Gastrocnemius medialis (tissue), 4 donors: ENCODE measurements at regions not wholly inside any gene's neighbourhood (a gene's known extent, or its start where the extent isn't known, plus 50 kb on each side); places are given as distances from the start of the nearest gene placed in this dataset.
A peak's percentile ranks its signal among the peaks of the same experiment; 100 is the strongest.
"Not testable (repeated sequence)": the region's sequence is repeated elsewhere in the genome, so short reads cannot be mapped to it uniquely, and the experiment has no call there.

Experiments
- ATAC-seq, 2 donors: fragments of 150-250 bp; one replicate each; pipeline ENCODE4 v1.9.1; 2016
- DNase-seq, 2 donors: peaks; one replicate each; pipeline ENCODE4 v3.0.0-alpha.2; 2019
- H3K27ac ChIP-seq, 4 donors: fragments of 200-600 bp; sonication (generic); 1 replicate in 1 of 4; 2 replicates in 3 of 4; pipeline ENCODE4 v1.5.1; 2016 to 2018; ENCODE audit warnings: mild to moderate bottlenecking in 2 of 4, moderate library complexity in 1 of 4
- H3K27me3 ChIP-seq, 3 donors: fragments of 200-600 bp; sonication (generic) in 2 of 3; 1 replicate in 1 of 3; 2 replicates in 2 of 3; pipeline versions ENCODE4 v1.5.1 to v1.6.0; 2016 to 2019; ENCODE audit warnings: mild to moderate bottlenecking in 1 of 3, moderate library complexity in 1 of 3
- H3K36me3 ChIP-seq, 2 donors: fragments of 200-600 bp; sonication (generic) in 1 of 2; one replicate each; pipeline ENCODE4 v1.5.1; 2017 to 2018
- H3K4me1 ChIP-seq, 2 donors: fragments of 200-600 bp; sonication (generic) in 1 of 2; one replicate each; pipeline ENCODE4 v1.5.1; 2016 to 2017; ENCODE audit warnings: mild to moderate bottlenecking in 2 of 2
- H3K4me3 ChIP-seq, 4 donors: fragments of 200-600 bp; sonication (generic) in 3 of 4; 1 replicate in 1 of 4; 2 replicates in 3 of 4; pipeline ENCODE4 v1.5.1; 2016 to 2019; ENCODE audit warnings: mild to moderate bottlenecking in 2 of 4
- H3K9me3 ChIP-seq, 3 donors: fragments of 200-600 bp; sonication (generic) in 2 of 3; 1 replicate in 1 of 3; 2 replicates in 2 of 3; pipeline ENCODE4 v1.5.1; 2016 to 2019
- CTCF ChIP-seq, 5 experiments: fragments of 450-650 bp in 3 of 5; fragments of 200-600 bp in 2 of 5; sonication (generic) in 2 of 5; IDR thresholded peaks in 4 of 5; conservative IDR thresholded peaks in 1 of 5; 1 replicate in 4 of 5; 2 replicates in 1 of 5; pipeline ENCODE4 v1.5.1; 2016 to 2019; ENCODE audit warnings: antibody characterized with exemption in 5 of 5, mild to moderate bottlenecking in 3 of 5, moderate library complexity in 3 of 5
- POLR2A ChIP-seq, 2 donors: fragments of 450-650 bp; IDR thresholded peaks; one replicate each; pipeline ENCODE4 v1.6.1; 2017; ENCODE audit warnings: antibody characterized with exemption in 2 of 2, mild to moderate bottlenecking in 2 of 2, moderate library complexity in 2 of 2
- in situ Hi-C, 4 donors: fragments of 200-750 bp; cut with MboI; loops; one replicate each; pipeline versions ENCODE4 v1.15.0 to v1.8.0; 2017; ENCODE audit warnings: low sequenced_read_pairs in 4 of 4
- intact Hi-C: fragments of 100-400 bp; cut with DNase I; formaldehyde crosslinking; loops from one replicate; pipeline ENCODE4 v1.15.1; 2023; ENCODE audit warnings: low total_unique reads

GRCh38 chr17:43345515-43345914 is 53.3 kb upstream of the ARL4D start:
- ATAC-seq, intact Hi-C loops, in situ Hi-C loops, H3K27ac ChIP-seq, H3K27me3 ChIP-seq, DNase-seq, H3K4me3 ChIP-seq: not testable (repeated sequence)
- Histone ChIP-seq H3K9me3 (peaks cover 0 to 18% (median 0%) of the 10 kb centered on the region in 3 donors), H3K36me3 (peaks cover 0 to 16% of the 10 kb centered on the region in 2 donors), H3K4me1 (peaks cover 13 to 17% of the 10 kb centered on the region in 2 donors)

- peaks cover 13 to 17% of the 10 kb centered on the region in 2 donors for H3K4me1 ChIP-seq
- H3K9me3 ChIP-seq: peaks cover 0 to 18% (median 0%) of the 10 kb centered on the region in 3 donors
- intact Hi-C loops: no loop called here
- H3K27me3 ChIP-seq: no peaks in the 10 kb centered on the region
- H3K4me3 ChIP-seq: no peak overlapping the region
- no peak overlapping the region for H3K27ac ChIP-seq
- in situ Hi-C loops: no loop called here
- H3K36me3 ChIP-seq: peaks cover 0 to 13% of the 10 kb centered on the region in 2 donors
- ATAC-seq: no peak
- no peak for TF ChIP-seq CTCF (IDR thresholded peaks at IDR 0.05 in 4 of 5, conservative IDR thresholded peaks at IDR 0.05 in 1 of 5)
- no peak for TF ChIP-seq POLR2A (IDR thresholded peaks at IDR 0.05)
- DNase-seq: no peak
Measured at GRCh38 chr17:43344685-43345084, 54.1 kb upstream of the ARL4D start.

- TF ChIP-seq CTCF (IDR thresholded peaks at IDR 0.05 in 4 of 5, conservative IDR thresholded peaks at IDR 0.05 in 1 of 5) (no peak), POLR2A (IDR thresholded peaks at IDR 0.05) (no peak)
- H3K9me3 ChIP-seq: no peaks in the 10 kb centered on the region
- no peak overlapping the region for H3K27ac ChIP-seq
- intact Hi-C loops (no loop called here), in situ Hi-C loops (no loop called here)
- no peak for DNase-seq
- no peak for ATAC-seq
- no peak overlapping the region for H3K4me3 ChIP-seq
- H3K27me3 ChIP-seq: no peaks in the 10 kb centered on the region
- peaks cover 13 to 17% of the 10 kb centered on the region in 2 donors for H3K4me1 ChIP-seq
- H3K36me3 ChIP-seq: no peaks in the 10 kb centered on the region
Measured at GRCh38 chr17:43342589-43342890, 56.3 kb upstream of the ARL4D start.

- Histone ChIP-seq H3K27ac (peak overlapping the region in 3 of 4 donors; percentile 6 to 17 (median 7)), H3K4me3 (no peak overlapping the region), H3K9me3 (no peaks in the 10 kb centered on the region), H3K36me3 (no peaks in the 10 kb centered on the region), H3K27me3 (no peaks in the 10 kb centered on the region), H3K4me1 (peaks cover 13 to 17% of the 10 kb centered on the region in 2 donors)
- DNase-seq: no peak
- TF ChIP-seq CTCF (IDR thresholded peaks at IDR 0.05 in 4 of 5, conservative IDR thresholded peaks at IDR 0.05 in 1 of 5) (no peak), POLR2A (IDR thresholded peaks at IDR 0.05) (no peak)
- in situ Hi-C loops (no loop called here), intact Hi-C loops (loop anchor here (2.0 kb wide), 1 partner anchor 15 kb away; no protein-coding TSS in a partner anchor)
- peak in 1 of 2 donors; percentile 49 for ATAC-seq
Measured at GRCh38 chr17:43341715-43342588, 56.8 kb upstream of the ARL4D start.

- TF ChIP-seq CTCF (IDR thresholded peaks at IDR 0.05 in 4 of 5, conservative IDR thresholded peaks at IDR 0.05 in 1 of 5) (peak; percentile 51 to 80 (median 67)), POLR2A (IDR thresholded peaks at IDR 0.05) (no peak)
- Histone ChIP-seq H3K36me3 (no peaks in the 10 kb centered on the region), H3K27ac (no peak overlapping the region), H3K4me1 (peaks cover 19 to 24% of the 10 kb centered on the region in 2 donors), H3K9me3 (no peaks in the 10 kb centered on the region), H3K4me3 (no peak overlapping the region), H3K27me3 (no peaks in the 10 kb centered on the region)
- intact Hi-C loops (no loop called here), in situ Hi-C loops (no loop called here)
- DNase-seq (peak; percentile 52 to 83), ATAC-seq (no peak)
Measured at GRCh38 chr17:43338886-43339516, 59.8 kb upstream of the ARL4D start.
